ENCODE measurements at regions not wholly inside any gene's neighbourhood (a gene's known extent, or its start where the extent isn't known, plus 50 kb on each side); places are given as distances from the start of the nearest gene placed in this dataset.

- no peak for DNase-seq
Observed at GRCh38 chr13:109644069-109644750, 142.2 kb downstream of the IRS2 start.

GRCh38 chr13:109642358-109642757 is 144.0 kb downstream of the IRS2 start:
- no peak for DNase-seq

- DNase-seq, result no peak
Observed at GRCh38 chr13:109636736-109637135, 149.6 kb downstream of the IRS2 start.

- no peak for DNase-seq
Observed at GRCh38 chr13:109631069-109631468, 155.3 kb downstream of the IRS2 start.

GRCh38 chr13:109630271-109630670 is 156.1 kb downstream of the IRS2 start:
- no peak for DNase-seq

- DNase-seq, result no peak
Observed at GRCh38 chr13:109629737-109630136, 156.6 kb downstream of the IRS2 start.

GRCh38 chr13:109628251-109628699 is 158.1 kb downstream of the IRS2 start:
- no peak for DNase-seq

GRCh38 chr13:109627649-109628048 is 158.7 kb downstream of the IRS2 start:
- no peak for DNase-seq

GRCh38 chr13:109626386-109627171 is 159.8 kb downstream of the IRS2 start:
- DNase-seq, result no peak

- no peak for DNase-seq
Observed at GRCh38 chr13:109625156-109625555, 161.2 kb downstream of the IRS2 start.

GRCh38 chr13:109622006-109622405 is 164.4 kb downstream of the IRS2 start:
- no peak for DNase-seq

- DNase-seq, result no peak
Observed at GRCh38 chr13:109615721-109616420, 170.5 kb downstream of the IRS2 start.

GRCh38 chr13:109611912-109612691 is 174.3 kb downstream of the IRS2 start:
- DNase-seq, result no peak

- peak; percentile 1 for DNase-seq
Observed at GRCh38 chr13:109610517-109610916, 175.9 kb downstream of the IRS2 start.

- no peak for DNase-seq
Observed at GRCh38 chr13:109608503-109608902, 177.9 kb downstream of the IRS2 start.

- no peak for DNase-seq
Observed at GRCh38 chr13:109608059-109608458, 178.3 kb downstream of the IRS2 start.

- no peak for DNase-seq
Observed at GRCh38 chr13:109606520-109606919, 179.9 kb downstream of the IRS2 start.

- no peak for DNase-seq
Observed at GRCh38 chr13:109605846-109606245, 180.5 kb downstream of the IRS2 start.

GRCh38 chr13:109604894-109605293 is 181.5 kb downstream of the IRS2 start:
- DNase-seq, result no peak

- no peak for DNase-seq
Observed at GRCh38 chr13:109602356-109602755, 184.0 kb downstream of the IRS2 start.

- DNase-seq, result no peak
Observed at GRCh38 chr13:109599901-109600657, 186.3 kb downstream of the IRS2 start.

GRCh38 chr13:109595471-109595870 is 190.9 kb downstream of the IRS2 start:
- no peak for DNase-seq

All from effector CD8-positive, alpha-beta T cell (primary cell).